ENCODE measurements at regions not wholly inside any gene's neighbourhood (a gene's known extent, or its start where the extent isn't known, plus 50 kb on each side); places are given as distances from the start of the nearest gene placed in this dataset.
"Not testable (repeated sequence)": the region's sequence is repeated elsewhere in the genome, so short reads cannot be mapped to it uniquely, and the experiment has no call there.

- no peaks in the 10 kb centered on the region for H3K36me3 Mint-ChIP-seq
- H3K4me3 Mint-ChIP-seq = no peak overlapping the region
- ChIA-PET CTCF (no interaction called here), POLR2A (no interaction called here)
- H3K27me3 Mint-ChIP-seq = peaks cover 0 to 2% of the 10 kb centered on the region in 2 donors
- Histone ChIP-seq H3K27ac (ENCODE audit: low read depth, low read length) (no peak overlapping the region), H3K36me3 (ENCODE audit: insufficient read depth, low read length) (no peaks in the 10 kb centered on the region), H3K9me3 (ENCODE audit: low read length) (no peaks in the 10 kb centered on the region), H3K4me1 (ENCODE audit: insufficient read depth, low read length) (no peaks in the 10 kb centered on the region), H3K27me3 (ENCODE audit: insufficient read depth, low read length, poor library complexity, severe bottlenecking) (no peaks in the 10 kb centered on the region), H3K4me3 (ENCODE audit: low read length) (no peak overlapping the region)
- no peak overlapping the region for H3K27ac Mint-ChIP-seq
- no peak for DNase-seq
- H3K9me3 Mint-ChIP-seq = peaks cover 0 to 3% (median 0%) of the 10 kb centered on the region in 5 donors
- no peaks in the 10 kb centered on the region for H3K4me1 Mint-ChIP-seq
These were observed 784.9 kb downstream of the TENT5A start for GRCh38 chr6:80967609-80968008.

- ChIA-PET POLR2A (no interaction called here), CTCF (no interaction called here)
- Mint-ChIP-seq H3K9me3 (peaks cover 0 to 8% (median 0%) of the 10 kb centered on the region in 5 donors), H3K27ac (no peak overlapping the region), H3K4me1 (no peaks in the 10 kb centered on the region), H3K27me3 (no peaks in the 10 kb centered on the region), H3K36me3 (no peaks in the 10 kb centered on the region), H3K4me3 (no peak overlapping the region)
- H3K27me3 ChIP-seq (ENCODE audit: insufficient read depth, low read length, poor library complexity, severe bottlenecking) = no peaks in the 10 kb centered on the region
- H3K4me1 ChIP-seq (ENCODE audit: insufficient read depth, low read length) = no peaks in the 10 kb centered on the region
- H3K9me3 ChIP-seq (ENCODE audit: low read length) = no peaks in the 10 kb centered on the region
- no peak for DNase-seq
- no peak overlapping the region for H3K4me3 ChIP-seq (ENCODE audit: low read length)
- no peaks in the 10 kb centered on the region for H3K36me3 ChIP-seq (ENCODE audit: insufficient read depth, low read length)
- H3K27ac ChIP-seq (ENCODE audit: low read depth, low read length) = no peak overlapping the region
These were observed 790.1 kb downstream of the TENT5A start for GRCh38 chr6:80962382-80962781.

- H3K36me3 Mint-ChIP-seq = no peaks in the 10 kb centered on the region
- ChIA-PET CTCF (no interaction called here), POLR2A (no interaction called here)
- no peak overlapping the region for H3K4me3 ChIP-seq (ENCODE audit: low read length)
- no peaks in the 10 kb centered on the region for H3K27me3 ChIP-seq (ENCODE audit: insufficient read depth, low read length, poor library complexity, severe bottlenecking)
- no peak overlapping the region for H3K27ac ChIP-seq (ENCODE audit: low read depth, low read length)
- H3K4me1 Mint-ChIP-seq = no peaks in the 10 kb centered on the region
- no peaks in the 10 kb centered on the region for H3K36me3 ChIP-seq (ENCODE audit: insufficient read depth, low read length)
- H3K27me3 Mint-ChIP-seq = no peaks in the 10 kb centered on the region
- no peak overlapping the region for H3K27ac Mint-ChIP-seq
- peaks cover 0 to 8% (median 0%) of the 10 kb centered on the region in 5 donors for H3K9me3 Mint-ChIP-seq
- H3K4me3 Mint-ChIP-seq = no peak overlapping the region
- H3K9me3 ChIP-seq (ENCODE audit: low read length) = no peaks in the 10 kb centered on the region
- no peak for DNase-seq
- no peaks in the 10 kb centered on the region for H3K4me1 ChIP-seq (ENCODE audit: insufficient read depth, low read length)
These were observed 791.3 kb downstream of the TENT5A start for GRCh38 chr6:80961166-80961565.

- no peak overlapping the region for H3K4me3 ChIP-seq (ENCODE audit: low read length)
- no peak overlapping the region for H3K27ac ChIP-seq (ENCODE audit: low read depth, low read length)
- H3K9me3 Mint-ChIP-seq = peaks cover 0 to 8% (median 2%) of the 10 kb centered on the region in 5 donors
- DNase-seq = no peak
- no peaks in the 10 kb centered on the region for H3K4me1 Mint-ChIP-seq
- H3K9me3 ChIP-seq (ENCODE audit: low read length) = no peaks in the 10 kb centered on the region
- H3K27me3 ChIP-seq (ENCODE audit: insufficient read depth, low read length, poor library complexity, severe bottlenecking) = no peaks in the 10 kb centered on the region
- H3K36me3 Mint-ChIP-seq = no peaks in the 10 kb centered on the region
- H3K4me1 ChIP-seq (ENCODE audit: insufficient read depth, low read length) = no peaks in the 10 kb centered on the region
- H3K27me3 Mint-ChIP-seq = no peaks in the 10 kb centered on the region
- CTCF ChIA-PET = no interaction called here
- no peak overlapping the region for H3K27ac Mint-ChIP-seq
- H3K4me3 Mint-ChIP-seq = no peak overlapping the region
- H3K36me3 ChIP-seq (ENCODE audit: insufficient read depth, low read length) = no peaks in the 10 kb centered on the region
- POLR2A ChIA-PET = no interaction called here
These were observed 793.4 kb downstream of the TENT5A start for GRCh38 chr6:80959034-80959433.

GRCh38 chr6:80956898-80957297 lies 795.6 kb downstream of the TENT5A start:
- CTCF ChIA-PET = no interaction called here
- Histone ChIP-seq H3K9me3 (ENCODE audit: low read length) (no peaks in the 10 kb centered on the region), H3K4me1 (ENCODE audit: insufficient read depth, low read length) (no peaks in the 10 kb centered on the region), H3K27me3 (ENCODE audit: insufficient read depth, low read length, poor library complexity, severe bottlenecking) (no peaks in the 10 kb centered on the region), H3K36me3 (ENCODE audit: insufficient read depth, low read length) (no peaks in the 10 kb centered on the region), H3K4me3 (ENCODE audit: low read length) (no peak overlapping the region), H3K27ac (ENCODE audit: low read depth, low read length) (no peak overlapping the region)
- POLR2A ChIA-PET = no interaction called here
- Mint-ChIP-seq H3K4me3 (no peak overlapping the region), H3K27me3 (no peaks in the 10 kb centered on the region), H3K27ac (no peak overlapping the region), H3K4me1 (no peaks in the 10 kb centered on the region), H3K36me3 (peaks cover 0 to 1% (median 0%) of the 10 kb centered on the region in 3 donors), H3K9me3 (peaks cover 0 to 15% (median 2%) of the 10 kb centered on the region in 5 donors)
- no peak for DNase-seq

- H3K4me3 ChIP-seq (ENCODE audit: low read length); DNase-seq; H3K36me3 Mint-ChIP-seq; H3K9me3 Mint-ChIP-seq; H3K27me3 Mint-ChIP-seq; H3K4me1 Mint-ChIP-seq; H3K27me3 ChIP-seq (ENCODE audit: insufficient read depth, low read length, poor library complexity, severe bottlenecking); H3K4me3 Mint-ChIP-seq; POLR2A ChIA-PET; H3K36me3 ChIP-seq (ENCODE audit: insufficient read depth, low read length); H3K27ac ChIP-seq (ENCODE audit: low read depth, low read length); H3K9me3 ChIP-seq (ENCODE audit: low read length); CTCF ChIA-PET; H3K4me1 ChIP-seq (ENCODE audit: insufficient read depth, low read length): not testable (repeated sequence)
- H3K27ac Mint-ChIP-seq = peak overlapping the region in 1 of 8 donors; percentile 17
These were observed 800.0 kb downstream of the TENT5A start for GRCh38 chr6:80952479-80952878.

GRCh38 chr6:80946402-80946801 lies 806.1 kb downstream of the TENT5A start:
- H3K4me3 Mint-ChIP-seq = no peak overlapping the region
- Histone ChIP-seq H3K27ac (ENCODE audit: low read depth, low read length) (no peak overlapping the region), H3K4me3 (ENCODE audit: low read length) (no peak overlapping the region), H3K9me3 (ENCODE audit: low read length) (no peaks in the 10 kb centered on the region), H3K4me1 (ENCODE audit: insufficient read depth, low read length) (no peaks in the 10 kb centered on the region), H3K27me3 (ENCODE audit: insufficient read depth, low read length, poor library complexity, severe bottlenecking) (no peaks in the 10 kb centered on the region), H3K36me3 (ENCODE audit: insufficient read depth, low read length) (no peaks in the 10 kb centered on the region)
- no peaks in the 10 kb centered on the region for H3K27me3 Mint-ChIP-seq
- no peak for DNase-seq
- no peaks in the 10 kb centered on the region for H3K36me3 Mint-ChIP-seq
- H3K9me3 Mint-ChIP-seq = peaks cover 0 to 3% (median 0%) of the 10 kb centered on the region in 5 donors
- ChIA-PET POLR2A (no interaction called here), CTCF (no interaction called here)
- no peaks in the 10 kb centered on the region for H3K4me1 Mint-ChIP-seq
- H3K27ac Mint-ChIP-seq = no peak overlapping the region

- Histone ChIP-seq H3K27me3 (ENCODE audit: insufficient read depth, low read length, poor library complexity, severe bottlenecking) (no peaks in the 10 kb centered on the region), H3K27ac (ENCODE audit: low read depth, low read length) (no peak overlapping the region), H3K9me3 (ENCODE audit: low read length) (no peaks in the 10 kb centered on the region), H3K4me1 (ENCODE audit: insufficient read depth, low read length) (no peaks in the 10 kb centered on the region), H3K4me3 (ENCODE audit: low read length) (no peak overlapping the region), H3K36me3 (ENCODE audit: insufficient read depth, low read length) (no peaks in the 10 kb centered on the region)
- ChIA-PET CTCF (no interaction called here), POLR2A (no interaction called here)
- Mint-ChIP-seq H3K27me3 (no peaks in the 10 kb centered on the region), H3K27ac (no peak overlapping the region), H3K36me3 (no peaks in the 10 kb centered on the region), H3K9me3 (peaks cover under 1 to 11% (median 5%) of the 10 kb centered on the region in 5 donors), H3K4me1 (no peaks in the 10 kb centered on the region), H3K4me3 (no peak overlapping the region)
- DNase-seq = no peak
These were observed 809.6 kb downstream of the TENT5A start for GRCh38 chr6:80942911-80943310.

GRCh38 chr6:80940976-80941375 lies 811.5 kb downstream of the TENT5A start:
- Mint-ChIP-seq H3K27me3 (no peaks in the 10 kb centered on the region), H3K4me3 (no peak overlapping the region), H3K9me3 (peaks cover 2 to 13% (median 9%) of the 10 kb centered on the region in 5 donors), H3K4me1 (no peaks in the 10 kb centered on the region), H3K27ac (no peak overlapping the region), H3K36me3 (no peaks in the 10 kb centered on the region)
- Histone ChIP-seq H3K9me3 (ENCODE audit: low read length) (no peaks in the 10 kb centered on the region), H3K27me3 (ENCODE audit: insufficient read depth, low read length, poor library complexity, severe bottlenecking) (no peaks in the 10 kb centered on the region), H3K36me3 (ENCODE audit: insufficient read depth, low read length) (no peaks in the 10 kb centered on the region), H3K27ac (ENCODE audit: low read depth, low read length) (no peak overlapping the region), H3K4me1 (ENCODE audit: insufficient read depth, low read length) (no peaks in the 10 kb centered on the region), H3K4me3 (ENCODE audit: low read length) (no peak overlapping the region)
- ChIA-PET CTCF (no interaction called here), POLR2A (no interaction called here)
- DNase-seq = no peak

All from CD8-positive, alpha-beta memory T cell (primary cell).